ENCODE measurements at regions not wholly inside any gene's neighbourhood (a gene's known extent, or its start where the extent isn't known, plus 50 kb on each side); places are given as distances from the start of the nearest gene placed in this dataset.

DNA sequence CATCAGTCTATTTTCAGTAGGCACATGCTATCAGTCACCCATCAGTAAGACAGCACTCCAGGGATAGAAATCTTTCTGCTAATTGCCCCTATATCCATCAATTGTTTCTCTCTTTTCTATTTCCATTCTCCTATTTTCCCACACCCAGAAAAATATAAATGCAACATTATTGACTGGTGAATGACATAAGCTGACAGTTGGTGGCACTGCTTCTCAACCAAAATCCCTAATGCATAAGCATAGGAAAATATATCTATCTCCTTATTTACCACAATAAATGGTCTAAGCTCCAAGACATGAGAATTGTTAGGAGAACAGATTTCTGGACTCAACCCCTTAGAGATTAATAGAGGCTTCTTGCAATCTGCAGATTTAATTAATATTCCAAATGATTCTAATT, 64.0 kb upstream of the REG3A start:
- Histone ChIP-seq H3K36me3 (no peaks in the 10 kb centered on the region), H3K27me3 (replicated peaks in 1 of 7) (no peaks in the 10 kb centered on the region), H3K9me3 (no peaks in the 10 kb centered on the region), H3K4me1 (no peaks in the 10 kb centered on the region), H3K4me3 (no peak overlapping the region), H3K27ac (no peak overlapping the region)
- intact Hi-C loops (cut with DNase I; ENCODE audit: low total_unique reads), result no loop called here
- TF ChIP-seq, protein P1, sequence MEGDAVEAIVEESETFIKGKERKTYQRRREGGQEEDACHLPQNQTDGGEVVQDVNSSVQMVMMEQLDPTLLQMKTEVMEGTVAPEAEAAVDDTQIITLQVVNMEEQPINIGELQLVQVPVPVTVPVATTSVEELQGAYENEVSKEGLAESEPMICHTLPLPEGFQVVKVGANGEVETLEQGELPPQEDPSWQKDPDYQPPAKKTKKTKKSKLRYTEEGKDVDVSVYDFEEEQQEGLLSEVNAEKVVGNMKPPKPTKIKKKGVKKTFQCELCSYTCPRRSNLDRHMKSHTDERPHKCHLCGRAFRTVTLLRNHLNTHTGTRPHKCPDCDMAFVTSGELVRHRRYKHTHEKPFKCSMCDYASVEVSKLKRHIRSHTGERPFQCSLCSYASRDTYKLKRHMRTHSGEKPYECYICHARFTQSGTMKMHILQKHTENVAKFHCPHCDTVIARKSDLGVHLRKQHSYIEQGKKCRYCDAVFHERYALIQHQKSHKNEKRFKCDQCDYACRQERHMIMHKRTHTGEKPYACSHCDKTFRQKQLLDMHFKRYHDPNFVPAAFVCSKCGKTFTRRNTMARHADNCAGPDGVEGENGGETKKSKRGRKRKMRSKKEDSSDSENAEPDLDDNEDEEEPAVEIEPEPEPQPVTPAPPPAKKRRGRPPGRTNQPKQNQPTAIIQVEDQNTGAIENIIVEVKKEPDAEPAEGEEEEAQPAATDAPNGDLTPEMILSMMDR (IDR thresholded peaks at IDR 0.05 in 8 of 11, conservative IDR thresholded peaks at IDR 0.05 in 3 of 11), result no peak
- no peak for DNase-seq

DNA sequence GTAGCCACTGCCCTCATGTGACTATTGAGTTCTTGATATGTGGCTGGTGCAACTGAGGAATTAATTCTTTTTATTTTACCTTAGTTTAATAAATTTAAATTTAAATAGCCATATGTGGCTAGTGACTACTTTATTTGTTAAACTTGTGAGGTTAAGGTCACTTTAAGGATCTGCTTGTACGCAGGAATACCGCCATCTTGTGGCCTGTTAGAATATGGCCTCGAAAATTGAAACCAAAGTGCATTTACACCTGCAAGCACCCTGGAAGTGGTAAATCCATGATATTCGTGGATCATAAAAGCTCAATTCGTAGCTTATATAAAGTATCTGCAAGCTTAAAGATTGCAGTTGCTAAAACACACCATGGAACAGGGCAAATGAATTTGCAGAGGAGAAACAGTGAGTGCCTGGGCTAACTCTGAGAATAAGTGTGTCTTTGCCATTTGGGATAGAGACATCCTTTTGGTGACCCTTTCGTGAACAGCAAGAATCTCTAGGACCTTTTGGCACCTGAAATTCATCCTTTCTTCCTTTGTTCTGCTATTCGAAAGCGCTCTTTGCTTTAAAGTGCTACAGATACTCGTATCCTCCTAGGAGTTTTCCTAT, 59.9 kb upstream of the REG3A start:
- Histone ChIP-seq H3K36me3 (no peaks in the 10 kb centered on the region), H3K27ac (no peak overlapping the region), H3K4me3 (no peak overlapping the region), H3K9me3 (no peaks in the 10 kb centered on the region), H3K4me1 (no peaks in the 10 kb centered on the region), H3K27me3 (replicated peaks in 1 of 7) (no peaks in the 10 kb centered on the region)
- 30 to 34% (median 33%) methylated on average over 9 of the region's 9 CpGs for WGBS, 5 donors
- DNase-seq, result no peak
- TF ChIP-seq POLR2A (IDR thresholded peaks at IDR 0.05), result no peak
- TF ChIP-seq, protein P1 (IDR thresholded peaks at IDR 0.05 in 8 of 11, conservative IDR thresholded peaks at IDR 0.05 in 3 of 11), result peak in 9 of 11 experiments; percentile 28 to 64 (median 56)
- intact Hi-C loops (cut with DNase I; ENCODE audit: low total_unique reads), result no loop called here

GRCh38 chr2:79210274-79210917, 50.8 kb upstream of the REG3A start:
- WGBS, 5 donors, result 89 to 96% (median 93%) methylated on average over 2 of the region's 2 CpGs
- Histone ChIP-seq H3K27me3 (replicated peaks in 1 of 7) (no peaks in the 10 kb centered on the region), H3K4me1 (no peaks in the 10 kb centered on the region), H3K36me3 (no peaks in the 10 kb centered on the region), H3K4me3 (no peak overlapping the region), H3K27ac (no peak overlapping the region), H3K9me3 (no peaks in the 10 kb centered on the region)
- DNase-seq, result no peak
- TF ChIP-seq, protein P1 (IDR thresholded peaks at IDR 0.05 in 8 of 11, conservative IDR thresholded peaks at IDR 0.05 in 3 of 11), result no peak
- TF ChIP-seq POLR2AphosphoS5 (IDR thresholded peaks at IDR 0.05), result no peak
- no peak for TF ChIP-seq POLR2A (IDR thresholded peaks at IDR 0.05)
- intact Hi-C loops (cut with DNase I; ENCODE audit: low total_unique reads), result no loop called here
